GM12878 (cell line): ENCODE measurements at regions not wholly inside any gene's neighbourhood (a gene's known extent, or its start where the extent isn't known, plus 50 kb on each side); places are given as distances from the start of the nearest gene placed in this dataset.

Source experiments
- CTCF ChIP-seq, 3 experiments: IDR thresholded peaks in 2 of 3; conservative IDR thresholded peaks in 1 of 3; 2 replicates each; pipeline ENCODE4 v1.5.1; 2011; ENCODE audit warnings: low read depth in 3 of 3, low read length in 3 of 3, mild to moderate bottlenecking in 3 of 3, control low read depth in 2 of 3, moderate library complexity in 2 of 3, inconsistent platforms in 1 of 3, mixed read lengths in 1 of 3; ENCODE audit not compliant: control insufficient read depth in 2 of 3, insufficient read depth in 1 of 3; ENCODE audit errors: extremely low read depth in 1 of 3
- POLR2A ChIP-seq: IDR thresholded peaks from 2 replicates; pipeline ENCODE4 v1.6.1; 2011; ENCODE audit warnings: low read depth, mild to moderate bottlenecking, low read length
- SMARCA5 ChIP-seq: fragments of 450-650 bp; IDR thresholded peaks from 2 replicates; pipeline ENCODE4 v1.6.1; 2017; ENCODE audit warnings: mild to moderate bottlenecking
- SP1 ChIP-seq: IDR thresholded peaks from one replicate; pipeline ENCODE4 v1.6.1; 2011; ENCODE audit warnings: low read depth, low read length
- ZNF207 ChIP-seq: fragments of 450-650 bp; IDR thresholded peaks from 2 replicates; pipeline ENCODE4 v1.6.1; 2014; ENCODE audit warnings: antibody characterized with exemption, mild to moderate bottlenecking, borderline replicate concordance
- TF ChIP-seq, protein P1 (sequence below): IDR thresholded peaks from 2 replicates; pipeline ENCODE4 v1.6.1; 2012; ENCODE audit warnings: low read length, inconsistent platforms
- TF ChIP-seq, protein P2 (sequence below): IDR thresholded peaks from 2 replicates; pipeline ENCODE4 v1.6.1; 2011; ENCODE audit warnings: low read depth, low read length, improper control_type of control experiment, borderline replicate concordance
- TF ChIP-seq, protein P3 (sequence below): fragments of 150-350 bp; IDR thresholded peaks from 2 replicates; pipeline ENCODE4 v1.6.1; 2014; ENCODE audit warnings: mild to moderate bottlenecking, low read depth, low read length

GRCh38 chr11:23729088-23729487, 767.8 kb upstream of the LUZP2 start:
- TF ChIP-seq ZNF207 (no peak), POLR2A (no peak), CTCF (IDR thresholded peaks at IDR 0.05 in 2 of 3, conservative IDR thresholded peaks at IDR 0.05 in 1 of 3; ENCODE audit: control insufficient read depth in 2 of 3, extremely low read depth in 1 of 3, insufficient read depth in 1 of 3, low read depth in 3 of 3, low read length in 3 of 3) (no peak), SP1 (no peak), SMARCA5 (no peak)
- TF ChIP-seq, protein P1, sequence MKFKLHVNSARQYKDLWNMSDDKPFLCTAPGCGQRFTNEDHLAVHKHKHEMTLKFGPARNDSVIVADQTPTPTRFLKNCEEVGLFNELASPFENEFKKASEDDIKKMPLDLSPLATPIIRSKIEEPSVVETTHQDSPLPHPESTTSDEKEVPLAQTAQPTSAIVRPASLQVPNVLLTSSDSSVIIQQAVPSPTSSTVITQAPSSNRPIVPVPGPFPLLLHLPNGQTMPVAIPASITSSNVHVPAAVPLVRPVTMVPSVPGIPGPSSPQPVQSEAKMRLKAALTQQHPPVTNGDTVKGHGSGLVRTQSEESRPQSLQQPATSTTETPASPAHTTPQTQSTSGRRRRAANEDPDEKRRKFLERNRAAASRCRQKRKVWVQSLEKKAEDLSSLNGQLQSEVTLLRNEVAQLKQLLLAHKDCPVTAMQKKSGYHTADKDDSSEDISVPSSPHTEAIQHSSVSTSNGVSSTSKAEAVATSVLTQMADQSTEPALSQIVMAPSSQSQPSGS: no peak
- TF ChIP-seq, protein P2, sequence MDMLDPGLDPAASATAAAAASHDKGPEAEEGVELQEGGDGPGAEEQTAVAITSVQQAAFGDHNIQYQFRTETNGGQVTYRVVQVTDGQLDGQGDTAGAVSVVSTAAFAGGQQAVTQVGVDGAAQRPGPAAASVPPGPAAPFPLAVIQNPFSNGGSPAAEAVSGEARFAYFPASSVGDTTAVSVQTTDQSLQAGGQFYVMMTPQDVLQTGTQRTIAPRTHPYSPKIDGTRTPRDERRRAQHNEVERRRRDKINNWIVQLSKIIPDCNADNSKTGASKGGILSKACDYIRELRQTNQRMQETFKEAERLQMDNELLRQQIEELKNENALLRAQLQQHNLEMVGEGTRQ: no peak
- TF ChIP-seq, protein P3, sequence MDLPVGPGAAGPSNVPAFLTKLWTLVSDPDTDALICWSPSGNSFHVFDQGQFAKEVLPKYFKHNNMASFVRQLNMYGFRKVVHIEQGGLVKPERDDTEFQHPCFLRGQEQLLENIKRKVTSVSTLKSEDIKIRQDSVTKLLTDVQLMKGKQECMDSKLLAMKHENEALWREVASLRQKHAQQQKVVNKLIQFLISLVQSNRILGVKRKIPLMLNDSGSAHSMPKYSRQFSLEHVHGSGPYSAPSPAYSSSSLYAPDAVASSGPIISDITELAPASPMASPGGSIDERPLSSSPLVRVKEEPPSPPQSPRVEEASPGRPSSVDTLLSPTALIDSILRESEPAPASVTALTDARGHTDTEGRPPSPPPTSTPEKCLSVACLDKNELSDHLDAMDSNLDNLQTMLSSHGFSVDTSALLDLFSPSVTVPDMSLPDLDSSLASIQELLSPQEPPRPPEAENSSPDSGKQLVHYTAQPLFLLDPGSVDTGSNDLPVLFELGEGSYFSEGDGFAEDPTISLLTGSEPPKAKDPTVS: no peak
